BJ (cell line): ENCODE measurements at regions not wholly inside any gene's neighbourhood (a gene's known extent, or its start where the extent isn't known, plus 50 kb on each side); places are given as distances from the start of the nearest gene placed in this dataset.
"Not testable (repeated sequence)": the region's sequence is repeated elsewhere in the genome, so short reads cannot be mapped to it uniquely, and the experiment has no call there.

Experiments used
- CTCF ChIA-PET: fragments of 350-600 bp; formaldehyde crosslinking; extraction: SDS; loops from one replicate; lab custom pipeline; 2021; ENCODE audit warnings: antibody characterized with exemption, inconsistent platforms; lab: Yijun Ruan, JAX
- POLR2A ChIA-PET: fragments of 300-600 bp; sonication (Branson Sonifier 250); formaldehyde crosslinking; extraction: SDS; loops from one replicate; lab custom pipeline; 2021; ENCODE audit warnings: antibody characterized with exemption; lab: Charles Lee
- DNase-seq: peaks from one replicate; pipeline ENCODE4 v3.0.0-alpha.2; 2011; ENCODE audit warnings: low read depth
- H3K27me3 ChIP-seq: 2 replicates; pipeline ENCODE4 v1.6.0; 2011; ENCODE audit warnings: low read length; ENCODE audit not compliant: control insufficient read depth, insufficient read depth
- H3K36me3 ChIP-seq: 2 replicates; pipeline ENCODE4 v1.5.1; 2011; ENCODE audit warnings: low read length; ENCODE audit not compliant: control insufficient read depth, insufficient read depth
- H3K4me3 ChIP-seq: 2 replicates; pipeline ENCODE4 v1.5.1; 2011; ENCODE audit warnings: low read depth, mild to moderate bottlenecking, control low read depth, low read length
- CTCF ChIP-seq: IDR thresholded peaks from 2 replicates; pipeline ENCODE4 v1.5.1; 2011; ENCODE audit warnings: low read depth, mild to moderate bottlenecking, control low read depth, inconsistent platforms, low read length, moderate library complexity; ENCODE audit not compliant: insufficient read depth

DNA sequence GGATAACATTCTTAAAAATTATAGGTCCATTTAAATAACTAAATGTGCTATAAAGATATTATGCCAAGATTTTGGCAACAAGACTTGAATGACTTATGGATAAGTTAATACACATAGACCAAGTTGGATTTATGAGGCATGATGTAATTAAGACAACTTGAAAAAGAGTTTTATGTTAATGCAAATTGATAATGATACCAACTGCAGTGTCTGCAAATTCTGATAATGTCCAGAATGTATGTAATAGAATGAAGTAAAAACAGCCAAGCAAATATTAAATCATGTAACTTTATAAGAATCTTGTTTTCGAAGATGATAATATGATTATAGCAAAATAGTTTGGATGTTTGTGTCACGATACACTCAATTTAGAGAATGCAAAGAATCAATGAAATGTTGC lies 868.3 kb downstream of the DNAJB9 start:
- no peaks in the 10 kb centered on the region for H3K36me3 ChIP-seq
- TF ChIP-seq CTCF = no peak
- ChIA-PET CTCF (no interaction called here), POLR2A (no interaction called here)
- H3K27me3 ChIP-seq = no peaks in the 10 kb centered on the region
- DNase-seq = no peak
- H3K4me3 ChIP-seq = no peak overlapping the region

DNA sequence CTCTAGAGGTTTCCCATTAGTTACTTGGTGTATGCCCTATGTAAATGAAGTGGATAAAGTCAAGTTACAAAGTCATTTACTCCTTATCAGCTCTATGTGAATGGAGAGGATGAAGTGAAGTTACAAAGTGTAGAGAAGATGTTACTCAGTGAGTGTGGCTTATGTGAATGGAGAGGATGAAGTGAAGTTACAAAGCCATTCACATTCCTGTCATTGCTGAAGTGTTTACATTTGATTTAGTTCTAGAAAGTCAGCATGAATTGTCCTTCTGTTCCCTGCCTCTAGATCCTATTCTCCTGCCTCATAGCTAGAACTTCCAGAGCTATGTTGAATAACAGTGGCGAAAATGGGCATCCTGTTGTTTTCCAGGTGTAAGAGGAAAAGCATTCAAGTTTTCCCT lies 880.1 kb downstream of the DNAJB9 start:
- CTCF ChIA-PET = no interaction called here
- POLR2A ChIA-PET = no interaction called here
- H3K4me3 ChIP-seq = no peak overlapping the region
- H3K27me3 ChIP-seq = no peaks in the 10 kb centered on the region
- DNase-seq = no peak
- TF ChIP-seq CTCF = no peak
- no peaks in the 10 kb centered on the region for H3K36me3 ChIP-seq

DNA sequence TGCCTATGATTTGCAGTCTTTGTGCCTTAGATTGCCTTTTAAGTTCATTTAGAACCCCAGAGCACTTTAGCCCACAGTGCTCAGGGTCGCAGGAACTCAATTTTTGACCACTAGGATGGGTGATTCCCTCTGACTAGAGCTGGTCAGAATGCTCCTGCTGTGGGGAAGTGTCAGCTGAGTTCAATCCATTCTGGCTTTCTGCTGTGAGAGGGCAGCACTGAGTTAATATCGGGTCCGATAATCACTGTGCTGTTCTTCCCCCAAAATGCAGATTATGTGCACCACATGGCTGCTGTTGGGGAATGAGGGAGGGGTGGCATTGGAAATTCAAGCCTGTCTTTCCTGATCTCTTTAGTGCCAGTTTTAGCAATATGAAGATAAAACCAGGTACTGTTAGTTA lies 886.4 kb downstream of the DNAJB9 start:
- no peaks in the 10 kb centered on the region for H3K27me3 ChIP-seq
- H3K36me3 ChIP-seq = no peaks in the 10 kb centered on the region
- CTCF ChIA-PET = no interaction called here
- TF ChIP-seq CTCF = no peak
- no peak overlapping the region for H3K4me3 ChIP-seq
- no peak for DNase-seq
- POLR2A ChIA-PET = no interaction called here

DNA sequence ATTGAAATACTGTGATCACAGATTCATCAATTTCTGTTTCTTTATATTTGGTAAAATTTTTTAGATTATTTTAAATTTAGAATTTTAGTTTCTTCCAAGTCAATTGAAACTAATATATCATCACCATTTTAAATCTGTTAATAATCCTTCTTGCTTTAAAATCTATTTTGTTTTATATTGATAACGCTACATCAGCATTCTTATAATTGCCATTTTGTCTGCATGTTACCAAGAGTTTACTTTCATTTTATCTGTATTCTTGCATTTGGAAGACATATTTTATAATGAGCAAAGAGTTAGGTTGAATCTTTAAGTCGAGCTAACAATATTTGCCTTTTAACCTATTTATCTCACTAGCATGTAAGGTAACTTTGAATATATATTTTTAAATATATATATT lies 890.6 kb downstream of the DNAJB9 start:
- Histone ChIP-seq H3K36me3 (no peaks in the 10 kb centered on the region), H3K27me3 (no peaks in the 10 kb centered on the region), H3K4me3 (no peak overlapping the region)
- no peak for TF ChIP-seq CTCF
- ChIA-PET POLR2A (no interaction called here), CTCF (no interaction called here)
- no peak for DNase-seq

GRCh38 chr7:109462171-109462570 lies 892.5 kb downstream of the DNAJB9 start:
- Histone ChIP-seq H3K36me3 (no peaks in the 10 kb centered on the region), H3K4me3 (no peak overlapping the region), H3K27me3 (no peaks in the 10 kb centered on the region)
- POLR2A ChIA-PET = no interaction called here
- DNase-seq = no peak
- CTCF ChIA-PET = no interaction called here
- TF ChIP-seq CTCF = no peak

- H3K4me3 ChIP-seq, POLR2A ChIA-PET, H3K27me3 ChIP-seq, CTCF ChIA-PET, DNase-seq, H3K36me3 ChIP-seq: not testable (repeated sequence)
Observed at GRCh38 chr7:109467729-109468128, 898.1 kb downstream of the DNAJB9 start.
